A549 (cell line): ENCODE measurements at regions not wholly inside any gene's neighbourhood (a gene's known extent, or its start where the extent isn't known, plus 50 kb on each side); places are given as distances from the start of the nearest gene placed in this dataset.
A peak's percentile ranks its signal among the peaks of the same experiment; 100 is the strongest.

Source experiments
- ATAC-seq, 2 experiments: fragments of 200-7000 bp in 1 of 2; fragments of >200 bp in 1 of 2; cut with Nextera tagmentation in 1 of 2; cut with Tn5 transposase in 1 of 2; 3 replicates each; pipeline versions ENCODE4 v1.8.0 to v1.9.1; 2018 to 2020; ENCODE audit warnings: mild to moderate bottlenecking in 1 of 2, moderate library complexity in 1 of 2
- CTCF ChIA-PET: fragments of 300-600 bp; sonication (Branson Sonifier 250); formaldehyde crosslinking; extraction: SDS; loops from one replicate; lab custom pipeline; 2021; ENCODE audit warnings: antibody characterized with exemption, inconsistent platforms; lab: Yijun Ruan, JAX
- POLR2A ChIA-PET: fragments of 350-600 bp; formaldehyde crosslinking; extraction: SDS; loops from one replicate; lab custom pipeline; 2021; ENCODE audit warnings: antibody characterized with exemption, inconsistent platforms; lab: Yijun Ruan, JAX
- DNase-seq, 2 experiments: peaks; one replicate each; pipeline versions ENCODE4 v3.0.0 to v3.0.0-alpha.2; 2011 to 2016; ENCODE audit warnings: low read depth in 1 of 2, low spot score in 1 of 2
- FAIRE-seq: peaks from 2 replicates; lab custom pipeline; 2011; peaks lifted over from hg19 to GRCh38; lab: Jason Lieb, UNC
- H3K27ac ChIP-seq, 2 experiments: fragments of >200 bp; sonication (Bioruptor Twin); formaldehyde crosslinking; 3 replicates each; pipeline ENCODE4 v1.5.1; 2016 to 2017
- H3K4me1 ChIP-seq: fragments of >200 bp; sonication (Bioruptor Twin); formaldehyde crosslinking; 3 replicates; pipeline ENCODE4 v1.6.1; 2016
- H3K4me2 ChIP-seq: fragments of >200 bp; sonication (Bioruptor Twin); formaldehyde crosslinking; 3 replicates; pipeline ENCODE4 v1.6.1; 2016
- H3K4me3 ChIP-seq: fragments of >200 bp; sonication (Bioruptor Twin); formaldehyde crosslinking; 3 replicates; pipeline ENCODE4 v1.5.1; 2016
- H3K9me3 ChIP-seq: fragments of >200 bp; sonication (Bioruptor Twin); formaldehyde crosslinking; 3 replicates; pipeline ENCODE4 v1.6.1; 2016
- CBX2 ChIP-seq: fragments of 200-600 bp; sonication (generic); IDR thresholded peaks from 2 replicates; pipeline ENCODE4 v1.6.1; 2016; ENCODE audit warnings: low read depth, mild to moderate bottlenecking, borderline replicate concordance
- CHD4 ChIP-seq: fragments of 200-600 bp; sonication (generic); IDR thresholded peaks from 2 replicates; pipeline ENCODE4 v1.6.1; 2016; ENCODE audit warnings: antibody characterized with exemption, mild to moderate bottlenecking, borderline replicate concordance
- EP300 ChIP-seq, 2 experiments: fragments of >200 bp; sonication (Bioruptor Twin); formaldehyde crosslinking; IDR thresholded peaks; 2 replicates in 1 of 2; 3 replicates in 1 of 2; pipeline ENCODE4 v1.6.1; 2016 to 2017
- FOSB ChIP-seq: fragments of 250-450 bp; sonication (Bioruptor Pico); IDR thresholded peaks from 2 replicates; pipeline ENCODE4 v1.5.0; 2020; ENCODE audit warnings: mild to moderate bottlenecking, moderate library complexity
- FOSL2 ChIP-seq, 2 experiments: fragments of 450-650 bp in 1 of 2; fragments of >200 bp in 1 of 2; sonication (Bioruptor Twin) in 1 of 2; formaldehyde crosslinking; IDR thresholded peaks; 2 replicates each; pipeline versions ENCODE4 v1.5.0 to v1.6.1; 2016 to 2020; ENCODE audit warnings: mild to moderate bottlenecking in 1 of 2, moderate library complexity in 1 of 2
- FOXS1 ChIP-seq: fragments of 250-450 bp; sonication (Bioruptor Pico); IDR thresholded peaks from 2 replicates; pipeline ENCODE4 v1.5.0; 2020; ENCODE audit warnings: mild to moderate bottlenecking, moderate library complexity
- GATA3 ChIP-seq: IDR thresholded peaks from 2 replicates; pipeline ENCODE4 v1.6.1; 2012; ENCODE audit warnings: borderline replicate concordance
- HDAC2 ChIP-seq: fragments of 200-600 bp; sonication (generic); IDR thresholded peaks from 2 replicates; pipeline ENCODE4 v1.6.1; 2016
- HOXA7 ChIP-seq: fragments of 250-450 bp; sonication (Bioruptor Pico); IDR thresholded peaks from 2 replicates; pipeline ENCODE4 v1.5.0; 2020; ENCODE audit warnings: mild to moderate bottlenecking, moderate library complexity
- JUNB ChIP-seq: fragments of >200 bp; sonication (Bioruptor Twin); formaldehyde crosslinking; IDR thresholded peaks from 2 replicates; pipeline ENCODE4 v1.6.1; 2016
- KDM5A ChIP-seq: fragments of 200-600 bp; sonication (generic); IDR thresholded peaks from 2 replicates; pipeline ENCODE4 v1.6.1; 2016; ENCODE audit warnings: antibody characterized with exemption, mild to moderate bottlenecking
- MAFK ChIP-seq: fragments of 450-650 bp; IDR thresholded peaks from 2 replicates; pipeline ENCODE4 v1.6.1; 2014; ENCODE audit not compliant: partially characterized antibody
- MAZ ChIP-seq: fragments of 150-350 bp; IDR thresholded peaks from 2 replicates; pipeline ENCODE4 v1.6.1; 2014; ENCODE audit warnings: antibody characterized with exemption, low read depth, low read length, borderline replicate concordance
- NFE2L2 ChIP-seq: fragments of 150-350 bp; conservative IDR thresholded peaks from 2 replicates; pipeline ENCODE4 v1.6.1; 2014; ENCODE audit warnings: low read length
- PHF8 ChIP-seq: fragments of 200-600 bp; sonication (generic); IDR thresholded peaks from 2 replicates; pipeline ENCODE4 v1.6.1; 2016; ENCODE audit warnings: low read depth, mild to moderate bottlenecking, antibody characterized with exemption, moderate library complexity, borderline replicate concordance
- POLR2AphosphoS2 ChIP-seq: conservative IDR thresholded peaks from 2 replicates; pipeline ENCODE4 v1.6.1; 2012; ENCODE audit warnings: low read length, improper control_type of control experiment, inconsistent platforms
- RNF2 ChIP-seq: fragments of 200-600 bp; sonication (generic); IDR thresholded peaks from 2 replicates; pipeline ENCODE4 v1.6.1; 2016; ENCODE audit warnings: low read depth, mild to moderate bottlenecking, antibody characterized with exemption, moderate library complexity, borderline replicate concordance
- TFCP2L1 ChIP-seq: fragments of 250-450 bp; sonication (Bioruptor Pico); IDR thresholded peaks from 2 replicates; pipeline ENCODE4 v1.5.0; 2021; ENCODE audit warnings: mild to moderate bottlenecking
- ZC3H11A ChIP-seq: fragments of 450-650 bp; IDR thresholded peaks from 2 replicates; pipeline ENCODE4 v1.6.1; 2014; ENCODE audit warnings: antibody characterized with exemption, mild to moderate bottlenecking
- ZFP36 ChIP-seq: fragments of 450-650 bp; IDR thresholded peaks from 2 replicates; pipeline ENCODE4 v1.6.1; 2014; ENCODE audit warnings: borderline replicate concordance; ENCODE audit not compliant: partially characterized antibody
- ZSCAN20 ChIP-seq: fragments of 250-450 bp; sonication (Bioruptor Pico); IDR thresholded peaks from 2 replicates; pipeline ENCODE4 v1.8.0; 2022; ENCODE audit warnings: mild to moderate bottlenecking, moderate library complexity
- WGBS: methylation state at CpG from one replicate; pipeline ENCODE4 v1.1.6; 2017; ENCODE audit errors: missing lambda C conversion rate; 5-methylcytosine and 5-hydroxymethylcytosine counted together
- TF ChIP-seq, protein P1 (sequence below): fragments of >200 bp; sonication (Bioruptor Twin); formaldehyde crosslinking; IDR thresholded peaks from 3 replicates; pipeline ENCODE4 v1.5.1; 2016
- TF ChIP-seq, protein P2 (sequence below): fragments of 150-350 bp; IDR thresholded peaks from 2 replicates; pipeline ENCODE4 v1.6.1; 2014; ENCODE audit warnings: low read depth, mild to moderate bottlenecking, low read length
- TF ChIP-seq, protein P3 (sequence below): IDR thresholded peaks from 2 replicates; pipeline ENCODE4 v1.6.1; 2012; ENCODE audit warnings: low read depth, borderline replicate concordance

DNA sequence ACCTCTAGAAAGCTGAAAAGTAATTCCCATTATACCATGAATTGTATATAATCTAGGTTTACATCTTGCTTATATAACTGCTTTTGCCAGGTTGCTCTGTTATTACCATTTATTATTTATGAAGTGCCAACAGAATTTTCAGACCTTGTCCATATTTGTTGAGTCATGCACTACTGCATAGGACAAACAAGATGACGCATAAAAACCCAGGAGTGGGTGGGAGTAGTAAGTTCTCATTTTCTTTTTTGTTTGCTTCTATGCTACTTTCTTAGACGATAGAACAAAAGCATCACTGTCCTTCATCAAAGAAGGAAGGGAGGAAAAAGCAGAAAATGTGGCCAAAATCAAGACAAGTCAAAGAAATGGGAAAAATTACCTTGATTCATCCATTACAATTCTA is 119.0 kb upstream of the RASSF8 start:
- ATAC-seq, result peak in 1 of 2 experiments; percentile 41; a peak in 1 of 6 replicates
- Histone ChIP-seq H3K4me1 (peaks cover 5% of the 10 kb centered on the region), H3K4me3 (no peak overlapping the region), H3K4me2 (peak overlapping the region; percentile 33), H3K9me3 (peaks cover 3% of the 10 kb centered on the region; the same call in 1 of the 3 replicates), H3K27ac (no peak overlapping the region; a peak in 1 of 6 replicates)
- TF ChIP-seq FOXS1 (CRISPR knock-in tag), result no peak
- no peak for TF ChIP-seq FOSL2 (IDR thresholded peaks at IDR 0.05)
- TF ChIP-seq FOSL2 (CRISPR knock-in tag; IDR thresholded peaks at IDR 0.05), result peak; percentile 75
- peak; percentile 57; the same call in 1 of the 2 replicates for TF ChIP-seq NFE2L2
- 0 out of 2 replicates have a peak, but pooled peaks have one; percentile 21 for TF ChIP-seq GATA3
- TF ChIP-seq CHD4, result no peak
- TF ChIP-seq JUNB, result 0 out of 2 replicates have a peak, but pooled peaks have one; percentile 20
- peak; percentile 88 for TF ChIP-seq MAFK
- no peak for FAIRE-seq
- DNase-seq, result peak in 1 of 2 experiments; percentile 60
- CTCF ChIA-PET, result no interaction called here
- POLR2A ChIA-PET, result no interaction called here
- WGBS, result 12% methylated on average over 2 of the region's 2 CpGs

DNA sequence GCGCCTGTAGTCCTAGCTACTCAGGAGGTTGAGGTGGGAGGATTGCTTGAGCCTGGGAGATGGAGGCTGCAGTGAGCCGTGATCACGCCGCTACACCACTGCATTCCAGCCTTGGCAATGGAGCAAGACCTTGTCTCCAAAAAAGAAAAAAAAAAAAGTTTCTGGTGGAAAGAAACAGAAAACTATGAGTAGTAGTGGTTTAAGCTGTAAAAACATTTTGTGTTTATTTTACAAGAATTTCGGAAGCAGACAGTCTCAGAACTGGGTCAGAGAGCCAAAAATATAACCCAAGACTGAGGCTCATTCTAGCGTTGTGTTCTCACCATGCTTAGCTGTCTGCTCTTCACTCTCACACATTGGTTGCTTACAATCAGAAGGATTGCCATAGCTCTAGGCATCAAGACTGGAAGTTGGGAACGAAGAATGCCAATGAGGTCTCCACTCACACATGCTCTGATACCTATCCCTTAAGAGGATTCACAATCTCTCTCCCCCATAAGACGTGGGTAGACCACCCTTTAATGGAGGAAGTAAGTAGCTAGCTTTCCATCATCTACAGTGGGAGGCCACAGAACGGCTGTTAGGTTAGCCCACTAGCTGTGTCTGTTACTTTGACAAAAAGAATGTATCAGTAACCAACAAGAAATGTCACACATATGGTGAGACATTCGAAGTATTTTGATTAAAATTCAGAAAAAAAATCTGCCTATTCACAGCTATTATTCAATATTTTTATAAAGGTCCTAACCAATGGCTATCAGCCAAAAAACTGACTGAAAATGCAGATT is 117.6 kb upstream of the RASSF8 start:
- TF ChIP-seq TFCP2L1 (CRISPR knock-in tag) (no peak), FOSL2 (IDR thresholded peaks at IDR 0.05) (no peak), FOSL2 (CRISPR knock-in tag; IDR thresholded peaks at IDR 0.05) (no peak), FOSB (CRISPR knock-in tag) (no peak), MAFK (no peak), KDM5A (no peak), CBX2 (no peak), RNF2 (no peak)
- TF ChIP-seq, protein P1, sequence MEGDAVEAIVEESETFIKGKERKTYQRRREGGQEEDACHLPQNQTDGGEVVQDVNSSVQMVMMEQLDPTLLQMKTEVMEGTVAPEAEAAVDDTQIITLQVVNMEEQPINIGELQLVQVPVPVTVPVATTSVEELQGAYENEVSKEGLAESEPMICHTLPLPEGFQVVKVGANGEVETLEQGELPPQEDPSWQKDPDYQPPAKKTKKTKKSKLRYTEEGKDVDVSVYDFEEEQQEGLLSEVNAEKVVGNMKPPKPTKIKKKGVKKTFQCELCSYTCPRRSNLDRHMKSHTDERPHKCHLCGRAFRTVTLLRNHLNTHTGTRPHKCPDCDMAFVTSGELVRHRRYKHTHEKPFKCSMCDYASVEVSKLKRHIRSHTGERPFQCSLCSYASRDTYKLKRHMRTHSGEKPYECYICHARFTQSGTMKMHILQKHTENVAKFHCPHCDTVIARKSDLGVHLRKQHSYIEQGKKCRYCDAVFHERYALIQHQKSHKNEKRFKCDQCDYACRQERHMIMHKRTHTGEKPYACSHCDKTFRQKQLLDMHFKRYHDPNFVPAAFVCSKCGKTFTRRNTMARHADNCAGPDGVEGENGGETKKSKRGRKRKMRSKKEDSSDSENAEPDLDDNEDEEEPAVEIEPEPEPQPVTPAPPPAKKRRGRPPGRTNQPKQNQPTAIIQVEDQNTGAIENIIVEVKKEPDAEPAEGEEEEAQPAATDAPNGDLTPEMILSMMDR, result no peak
- no peak overlapping the region for H3K4me3 ChIP-seq
- ChIA-PET POLR2A (no interaction called here), CTCF (interaction anchor here (0.7 kb wide), 1 partner anchor 51 kb away, joined by 3 read pairs; no protein-coding TSS in a partner anchor)
- peak; percentile 72 for FAIRE-seq
- peaks cover 3% of the 10 kb centered on the region; the same call in 1 of the 3 replicates for H3K9me3 ChIP-seq
- H3K4me2 ChIP-seq, result no peak overlapping the region
- 74% methylated on average over 10 of the region's 10 CpGs for WGBS
- peaks cover 5% of the 10 kb centered on the region for H3K4me1 ChIP-seq
- no peak overlapping the region for H3K27ac ChIP-seq
- no peak for ATAC-seq
- no peak for DNase-seq

DNA sequence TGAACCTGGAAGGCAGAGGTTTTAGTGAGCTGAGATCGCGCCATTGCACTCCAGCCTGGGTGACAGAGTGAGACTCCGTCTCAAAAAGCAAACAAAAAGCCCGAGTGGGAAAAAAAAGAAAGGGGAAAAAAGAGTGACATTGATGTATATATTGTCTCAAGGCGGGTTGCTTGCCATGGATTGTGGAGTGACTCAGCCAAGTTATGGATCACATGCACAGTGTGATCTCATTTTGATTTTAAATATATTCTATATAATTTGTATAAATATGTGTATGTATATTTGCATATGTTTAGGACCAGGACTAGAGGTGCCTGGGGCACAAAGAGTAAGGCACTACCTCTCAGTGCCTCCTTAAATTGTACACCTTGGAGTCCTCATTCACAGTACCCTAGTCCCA is 116.2 kb upstream of the RASSF8 start:
- WGBS, result 54% methylated on average over 5 of the region's 5 CpGs
- H3K4me1 ChIP-seq, result peaks cover 5% of the 10 kb centered on the region
- no peak overlapping the region for H3K4me3 ChIP-seq
- POLR2A ChIA-PET, result no interaction called here
- H3K27ac ChIP-seq, result no peak overlapping the region
- TF ChIP-seq MAZ (no peak), ZFP36 (no peak), EP300 (IDR thresholded peaks at IDR 0.05) (no peak), POLR2AphosphoS2 (no peak), JUNB (no peak), HDAC2 (no peak), PHF8 (no peak), HOXA7 (CRISPR knock-in tag) (no peak), ZC3H11A (no peak), ZSCAN20 (no peak)
- TF ChIP-seq, protein P2, sequence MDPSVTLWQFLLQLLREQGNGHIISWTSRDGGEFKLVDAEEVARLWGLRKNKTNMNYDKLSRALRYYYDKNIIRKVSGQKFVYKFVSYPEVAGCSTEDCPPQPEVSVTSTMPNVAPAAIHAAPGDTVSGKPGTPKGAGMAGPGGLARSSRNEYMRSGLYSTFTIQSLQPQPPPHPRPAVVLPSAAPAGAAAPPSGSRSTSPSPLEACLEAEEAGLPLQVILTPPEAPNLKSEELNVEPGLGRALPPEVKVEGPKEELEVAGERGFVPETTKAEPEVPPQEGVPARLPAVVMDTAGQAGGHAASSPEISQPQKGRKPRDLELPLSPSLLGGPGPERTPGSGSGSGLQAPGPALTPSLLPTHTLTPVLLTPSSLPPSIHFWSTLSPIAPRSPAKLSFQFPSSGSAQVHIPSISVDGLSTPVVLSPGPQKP, result no peak
- TF ChIP-seq, protein P3, sequence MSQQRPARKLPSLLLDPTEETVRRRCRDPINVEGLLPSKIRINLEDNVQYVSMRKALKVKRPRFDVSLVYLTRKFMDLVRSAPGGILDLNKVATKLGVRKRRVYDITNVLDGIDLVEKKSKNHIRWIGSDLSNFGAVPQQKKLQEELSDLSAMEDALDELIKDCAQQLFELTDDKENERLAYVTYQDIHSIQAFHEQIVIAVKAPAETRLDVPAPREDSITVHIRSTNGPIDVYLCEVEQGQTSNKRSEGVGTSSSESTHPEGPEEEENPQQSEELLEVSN, result no peak
- DNase-seq, result no peak
- no peak for FAIRE-seq
- no peak for ATAC-seq
- no peak overlapping the region for H3K4me2 ChIP-seq
- no peaks in the 10 kb centered on the region for H3K9me3 ChIP-seq
- CTCF ChIA-PET, result interaction anchor here (0.7 kb wide), 1 partner anchor 346 kb away, joined by 3 read pairs; no protein-coding TSS in a partner anchor
